Stomach (tissue), 8 donors: ENCODE measurements at regions not wholly inside any gene's neighbourhood (a gene's known extent, or its start where the extent isn't known, plus 50 kb on each side); places are given as distances from the start of the nearest gene placed in this dataset.
"Not testable (repeated sequence)": the region's sequence is repeated elsewhere in the genome, so short reads cannot be mapped to it uniquely, and the experiment has no call there.

ENCODE experiments used
- DNase-seq, 2 donors: peaks; one replicate each; pipeline versions ENCODE4 v3.0.0 to v3.0.0-alpha.2; 2013 to 2019
- H3K27ac ChIP-seq, 5 donors: fragments of 200-600 bp in 4 of 5; sonication (generic) in 4 of 5; one replicate each; pipeline ENCODE4 v1.5.1; 2013 to 2019; ENCODE audit warnings: mild to moderate bottlenecking in 1 of 5, moderate library complexity in 1 of 5
- H3K27me3 ChIP-seq, 3 donors: fragments of 200-600 bp; sonication (generic); one replicate each; pipeline ENCODE4 v1.5.1; 2017 to 2019; ENCODE audit warnings: mixed run types in 1 of 3
- H3K36me3 ChIP-seq, 4 donors: fragments of 200-600 bp; sonication (generic); 1 replicate in 3 of 4; 2 replicates in 1 of 4; pipeline ENCODE4 v1.5.1; 2016 to 2019
- H3K4me1 ChIP-seq, 4 donors: fragments of 200-600 bp; sonication (generic); one replicate each; pipeline ENCODE4 v1.5.1; 2016 to 2019
- H3K4me3 ChIP-seq, 4 donors: fragments of 200-600 bp; sonication (generic) in 3 of 4; one replicate each; pipeline ENCODE4 v1.5.1; 2016 to 2019; ENCODE audit warnings: mild to moderate bottlenecking in 1 of 4
- H3K9me3 ChIP-seq, 4 donors: fragments of 200-600 bp; sonication (generic); one replicate each; pipeline ENCODE4 v1.5.1; 2016 to 2019
- CTCF ChIP-seq, 7 experiments: fragments of 450-650 bp in 4 of 7; fragments of 200-600 bp in 3 of 7; sonication (generic) in 3 of 7; IDR thresholded peaks; one replicate each; pipeline ENCODE4 v1.5.1; 2016 to 2019; ENCODE audit warnings: antibody characterized with exemption in 7 of 7, control low read depth in 2 of 7, mild to moderate bottlenecking in 1 of 7
- EP300 ChIP-seq: sonication (generic); formaldehyde crosslinking; IDR thresholded peaks from one replicate; pipeline ENCODE4 v1.6.1; 2017; ENCODE audit warnings: antibody characterized with exemption
- POLR2A ChIP-seq, 4 donors: fragments of 450-650 bp; IDR thresholded peaks; one replicate each; pipeline ENCODE4 v1.6.1; 2016; ENCODE audit warnings: antibody characterized with exemption in 4 of 4, control low read depth in 2 of 4, mild to moderate bottlenecking in 1 of 4, moderate library complexity in 1 of 4
- POLR2AphosphoS5 ChIP-seq, 3 donors: sonication (generic); formaldehyde crosslinking; IDR thresholded peaks; one replicate each; pipeline ENCODE4 v1.6.1; 2016; ENCODE audit warnings: antibody characterized with exemption in 3 of 3
- WGBS, 5 donors: extraction: QIAGEN DNeasy Blood & Tissue Kit in 3 of 5; methylation state at CpG; one replicate each; pipeline versions ENCODE4 v1.1.5 to v1.1.7; 2013 to 2018; 5-methylcytosine and 5-hydroxymethylcytosine counted together
- intact Hi-C: fragments of 100-400 bp; cut with DNase I; formaldehyde crosslinking; loops from one replicate; pipeline ENCODE4 v1.15.1; 2023; ENCODE audit warnings: low total_unique reads
- donor health status: healthy with polysubstance abuse.
- donor health status: Bipolar disorder and iron deficiency.
- donor health status: healthy.

- H3K9me3 ChIP-seq, result no peaks in the 10 kb centered on the region
- H3K27ac ChIP-seq, result no peak overlapping the region
- no peak for TF ChIP-seq POLR2A (IDR thresholded peaks at IDR 0.05)
- no peak for TF ChIP-seq POLR2AphosphoS5 (IDR thresholded peaks at IDR 0.05)
- TF ChIP-seq EP300, result no peak
- TF ChIP-seq CTCF (IDR thresholded peaks at IDR 0.05), result no peak
- no peaks in the 10 kb centered on the region for H3K36me3 ChIP-seq
- DNase-seq, result no peak
- intact Hi-C loops, result no loop called here
- 78 to 100% (median 90%) methylated on average over 1 of the region's 1 CpG for WGBS, 5 donors
- no peaks in the 10 kb centered on the region for H3K27me3 ChIP-seq
- H3K4me3 ChIP-seq, result no peak overlapping the region
- no peaks in the 10 kb centered on the region for H3K4me1 ChIP-seq
Measured at GRCh38 chr12:102299731-102300130, 102.1 kb upstream of the PMCH start.

- no peak for DNase-seq
- Histone ChIP-seq H3K27ac (no peak overlapping the region), H3K4me3 (no peak overlapping the region), H3K36me3 (no peaks in the 10 kb centered on the region), H3K4me1 (no peaks in the 10 kb centered on the region), H3K9me3 (no peaks in the 10 kb centered on the region), H3K27me3 (no peaks in the 10 kb centered on the region)
- TF ChIP-seq POLR2A (IDR thresholded peaks at IDR 0.05), result no peak
- no peak for TF ChIP-seq POLR2AphosphoS5 (IDR thresholded peaks at IDR 0.05)
- intact Hi-C loops, result no loop called here
- WGBS, 5 donors, result 68 to 84% (median 72%) methylated on average over 3 of the region's 3 CpGs
Measured at GRCh38 chr12:102298022-102298421, 100.4 kb upstream of the PMCH start.

- no peak for DNase-seq
- TF ChIP-seq POLR2A (IDR thresholded peaks at IDR 0.05), result no peak
- no peak for TF ChIP-seq CTCF (IDR thresholded peaks at IDR 0.05)
- no peak for TF ChIP-seq POLR2AphosphoS5 (IDR thresholded peaks at IDR 0.05)
- TF ChIP-seq EP300, result no peak
- intact Hi-C loops, result no loop called here
- no peaks in the 10 kb centered on the region for H3K27me3 ChIP-seq
- H3K4me1 ChIP-seq, result no peaks in the 10 kb centered on the region
- H3K9me3 ChIP-seq, result no peaks in the 10 kb centered on the region
- H3K4me3 ChIP-seq, result no peak overlapping the region
- no peaks in the 10 kb centered on the region for H3K36me3 ChIP-seq
- no peak overlapping the region for H3K27ac ChIP-seq
- WGBS, 5 donors, result 92 to 97% (median 94%) methylated on average over 2 of the region's 2 CpGs
Measured at GRCh38 chr12:102297412-102297811, 99.8 kb upstream of the PMCH start.

GRCh38 chr12:102294568-102294967, 96.9 kb upstream of the PMCH start:
- H3K4me3 ChIP-seq, result no peak overlapping the region
- TF ChIP-seq POLR2AphosphoS5 (IDR thresholded peaks at IDR 0.05) (no peak), CTCF (IDR thresholded peaks at IDR 0.05) (no peak), EP300 (no peak), POLR2A (IDR thresholded peaks at IDR 0.05) (no peak)
- no peaks in the 10 kb centered on the region for H3K27me3 ChIP-seq
- H3K27ac ChIP-seq, result no peak overlapping the region
- no peaks in the 10 kb centered on the region for H3K4me1 ChIP-seq
- peaks cover 0 to 4% (median 1%) of the 10 kb centered on the region in 4 donors for H3K9me3 ChIP-seq
- no peaks in the 10 kb centered on the region for H3K36me3 ChIP-seq
- no peak for DNase-seq
- WGBS, 5 donors, result 92 to 100% (median 95%) methylated on average over 1 of the region's 1 CpG
- intact Hi-C loops, result no loop called here

GRCh38 chr12:102291498-102292440, 94.1 kb upstream of the PMCH start:
- H3K9me3 ChIP-seq, result peaks cover 0 to 11% (median 3%) of the 10 kb centered on the region in 4 donors
- DNase-seq, H3K27me3 ChIP-seq, intact Hi-C loops, H3K36me3 ChIP-seq, H3K4me3 ChIP-seq, H3K27ac ChIP-seq, H3K4me1 ChIP-seq: not testable (repeated sequence)
- WGBS, 5 donors, result 69 to 82% (median 72%) methylated on average over 7 to 8 of the region's 8 CpGs

GRCh38 chr12:102289702-102290101, 92.1 kb upstream of the PMCH start:
- H3K27me3 ChIP-seq, H3K27ac ChIP-seq, intact Hi-C loops, H3K4me1 ChIP-seq, H3K36me3 ChIP-seq, H3K4me3 ChIP-seq, DNase-seq: not testable (repeated sequence)
- 85 to 95% (median 94%) methylated on average over 2 of the region's 2 CpGs for WGBS, 5 donors
- peaks cover 0 to 11% (median 3%) of the 10 kb centered on the region in 4 donors for H3K9me3 ChIP-seq
